ENCODE measurements at regions not wholly inside any gene's neighbourhood (a gene's known extent, or its start where the extent isn't known, plus 50 kb on each side); places are given as distances from the start of the nearest gene placed in this dataset.

- Histone ChIP-seq H3K9me3 (no peaks in the 10 kb centered on the region), H3K27ac (no peak overlapping the region), H3K4me3 (no peak overlapping the region), H3K27me3 (no peaks in the 10 kb centered on the region), H3K36me3 (no peaks in the 10 kb centered on the region), H3K4me1 (no peaks in the 10 kb centered on the region), H3K9ac (ENCODE audit: low read depth in 2 of 2, low read length in 2 of 2) (no peak overlapping the region)
- intact Hi-C loops (cut with DNase I) = no loop called here
- TF ChIP-seq, protein P1, sequence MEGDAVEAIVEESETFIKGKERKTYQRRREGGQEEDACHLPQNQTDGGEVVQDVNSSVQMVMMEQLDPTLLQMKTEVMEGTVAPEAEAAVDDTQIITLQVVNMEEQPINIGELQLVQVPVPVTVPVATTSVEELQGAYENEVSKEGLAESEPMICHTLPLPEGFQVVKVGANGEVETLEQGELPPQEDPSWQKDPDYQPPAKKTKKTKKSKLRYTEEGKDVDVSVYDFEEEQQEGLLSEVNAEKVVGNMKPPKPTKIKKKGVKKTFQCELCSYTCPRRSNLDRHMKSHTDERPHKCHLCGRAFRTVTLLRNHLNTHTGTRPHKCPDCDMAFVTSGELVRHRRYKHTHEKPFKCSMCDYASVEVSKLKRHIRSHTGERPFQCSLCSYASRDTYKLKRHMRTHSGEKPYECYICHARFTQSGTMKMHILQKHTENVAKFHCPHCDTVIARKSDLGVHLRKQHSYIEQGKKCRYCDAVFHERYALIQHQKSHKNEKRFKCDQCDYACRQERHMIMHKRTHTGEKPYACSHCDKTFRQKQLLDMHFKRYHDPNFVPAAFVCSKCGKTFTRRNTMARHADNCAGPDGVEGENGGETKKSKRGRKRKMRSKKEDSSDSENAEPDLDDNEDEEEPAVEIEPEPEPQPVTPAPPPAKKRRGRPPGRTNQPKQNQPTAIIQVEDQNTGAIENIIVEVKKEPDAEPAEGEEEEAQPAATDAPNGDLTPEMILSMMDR (IDR thresholded peaks at IDR 0.05) = no peak
- no peak for DNase-seq
Observed at GRCh38 chrX:40247382-40247781, 149.6 kb upstream of the BCOR start.

DNA sequence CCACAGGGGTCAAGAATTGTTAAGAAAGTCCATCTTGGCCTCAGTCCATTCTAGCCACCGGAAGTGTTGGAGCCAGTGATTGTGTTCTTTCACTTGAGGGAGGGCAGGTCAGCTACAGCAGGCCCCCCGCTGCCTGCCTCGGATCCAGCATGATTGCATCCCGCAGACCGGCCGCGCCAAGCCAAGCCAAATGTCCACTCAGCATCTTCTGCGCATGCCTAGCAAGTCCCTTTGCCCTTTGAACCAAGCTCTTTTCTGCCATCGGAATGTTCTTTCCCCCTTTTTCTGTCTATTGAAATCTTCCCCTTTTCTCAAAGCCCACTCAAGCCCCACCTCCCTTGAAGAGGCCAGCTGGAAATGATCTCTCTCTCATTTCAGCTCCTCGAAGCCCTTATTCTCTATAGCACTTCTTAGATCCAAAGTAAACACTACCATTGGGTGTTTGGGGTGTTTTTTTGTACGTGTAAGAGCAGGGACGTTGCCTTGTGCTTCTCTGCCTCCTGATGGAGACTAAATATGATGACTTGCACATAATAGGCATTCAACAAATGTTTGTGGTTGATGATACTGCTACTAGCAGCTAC is 147.8 kb upstream of the BCOR start:
- Histone ChIP-seq H3K27me3 (no peaks in the 10 kb centered on the region), H3K9ac (ENCODE audit: low read depth in 2 of 2, low read length in 2 of 2) (no peak overlapping the region), H3K9me3 (no peaks in the 10 kb centered on the region), H3K4me1 (no peaks in the 10 kb centered on the region), H3K36me3 (no peaks in the 10 kb centered on the region), H3K4me3 (no peak overlapping the region), H3K27ac (no peak overlapping the region)
- no peak for DNase-seq
- intact Hi-C loops (cut with DNase I) = no loop called here
- TF ChIP-seq, protein P1 (IDR thresholded peaks at IDR 0.05) = no peak

GRCh38 chrX:40244980-40245379 is 147.2 kb upstream of the BCOR start:
- intact Hi-C loops (cut with DNase I) = no loop called here
- H3K4me3 ChIP-seq = no peak overlapping the region
- TF ChIP-seq, protein P1 (IDR thresholded peaks at IDR 0.05) = no peak

GRCh38 chrX:40243755-40244515 is 146.2 kb upstream of the BCOR start:
- TF ChIP-seq, protein P1 (IDR thresholded peaks at IDR 0.05) = no peak
- intact Hi-C loops (cut with DNase I) = no loop called here
- no peak overlapping the region for H3K9ac ChIP-seq (ENCODE audit: low read depth in 2 of 2, low read length in 2 of 2)

More at GRCh38 chrX:40244980-40245379, 147.2 kb upstream of the BCOR start:
- Histone ChIP-seq H3K9me3 (no peaks in the 10 kb centered on the region), H3K36me3 (no peaks in the 10 kb centered on the region), H3K4me1 (no peaks in the 10 kb centered on the region), H3K27me3 (no peaks in the 10 kb centered on the region), H3K27ac (no peak overlapping the region), H3K9ac (ENCODE audit: low read depth in 2 of 2, low read length in 2 of 2) (no peak overlapping the region)
- DNase-seq = no peak

GRCh38 chrX:40240844-40241243 is 143.1 kb upstream of the BCOR start:
- no peak overlapping the region for H3K4me3 ChIP-seq
- no peaks in the 10 kb centered on the region for H3K36me3 ChIP-seq
- no peak overlapping the region for H3K9ac ChIP-seq (ENCODE audit: low read depth in 2 of 2, low read length in 2 of 2)
- intact Hi-C loops (cut with DNase I) = no loop called here
- TF ChIP-seq, protein P1 (IDR thresholded peaks at IDR 0.05) = no peak
- H3K9me3 ChIP-seq = no peaks in the 10 kb centered on the region
- no peak for DNase-seq
- H3K27me3 ChIP-seq = no peaks in the 10 kb centered on the region
- H3K27ac ChIP-seq = no peak overlapping the region
- no peaks in the 10 kb centered on the region for H3K4me1 ChIP-seq

More at GRCh38 chrX:40243755-40244515, 146.2 kb upstream of the BCOR start:
- H3K9me3 ChIP-seq = no peaks in the 10 kb centered on the region
- no peak for DNase-seq
- H3K27ac ChIP-seq = no peak overlapping the region
- no peaks in the 10 kb centered on the region for H3K36me3 ChIP-seq
- no peaks in the 10 kb centered on the region for H3K27me3 ChIP-seq
- H3K4me1 ChIP-seq = no peaks in the 10 kb centered on the region
- no peak overlapping the region for H3K4me3 ChIP-seq
